ENCODE measurements at regions not wholly inside any gene's neighbourhood (a gene's known extent, or its start where the extent isn't known, plus 50 kb on each side); places are given as distances from the start of the nearest gene placed in this dataset.

DNA sequence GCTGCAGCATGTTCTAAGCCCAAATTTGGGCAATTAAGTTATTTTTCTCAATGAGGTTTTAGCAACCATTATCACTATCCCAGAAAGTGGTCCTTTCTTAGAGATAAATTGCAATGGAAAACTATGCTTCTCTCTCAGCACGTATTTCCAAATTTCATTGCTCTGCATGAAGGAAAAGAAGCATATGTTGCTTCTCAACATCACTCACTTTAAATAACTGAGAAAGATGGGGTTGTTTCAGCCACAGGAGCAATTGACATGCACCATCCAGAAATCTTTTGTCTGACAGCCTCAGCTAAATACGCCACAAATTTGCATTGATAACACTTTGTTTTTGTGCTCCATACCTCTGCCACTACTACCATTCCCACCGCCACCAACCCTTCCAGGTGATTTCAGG, 157.6 kb upstream of the PKN2 start:
- TF ChIP-seq POLR2A (IDR thresholded peaks at IDR 0.05) = no peak
- TF ChIP-seq, protein P1, sequence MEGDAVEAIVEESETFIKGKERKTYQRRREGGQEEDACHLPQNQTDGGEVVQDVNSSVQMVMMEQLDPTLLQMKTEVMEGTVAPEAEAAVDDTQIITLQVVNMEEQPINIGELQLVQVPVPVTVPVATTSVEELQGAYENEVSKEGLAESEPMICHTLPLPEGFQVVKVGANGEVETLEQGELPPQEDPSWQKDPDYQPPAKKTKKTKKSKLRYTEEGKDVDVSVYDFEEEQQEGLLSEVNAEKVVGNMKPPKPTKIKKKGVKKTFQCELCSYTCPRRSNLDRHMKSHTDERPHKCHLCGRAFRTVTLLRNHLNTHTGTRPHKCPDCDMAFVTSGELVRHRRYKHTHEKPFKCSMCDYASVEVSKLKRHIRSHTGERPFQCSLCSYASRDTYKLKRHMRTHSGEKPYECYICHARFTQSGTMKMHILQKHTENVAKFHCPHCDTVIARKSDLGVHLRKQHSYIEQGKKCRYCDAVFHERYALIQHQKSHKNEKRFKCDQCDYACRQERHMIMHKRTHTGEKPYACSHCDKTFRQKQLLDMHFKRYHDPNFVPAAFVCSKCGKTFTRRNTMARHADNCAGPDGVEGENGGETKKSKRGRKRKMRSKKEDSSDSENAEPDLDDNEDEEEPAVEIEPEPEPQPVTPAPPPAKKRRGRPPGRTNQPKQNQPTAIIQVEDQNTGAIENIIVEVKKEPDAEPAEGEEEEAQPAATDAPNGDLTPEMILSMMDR (IDR thresholded peaks at IDR 0.05) = no peak
